Gastrocnemius medialis (tissue), 4 donors: ENCODE measurements at regions not wholly inside any gene's neighbourhood (a gene's known extent, or its start where the extent isn't known, plus 50 kb on each side); places are given as distances from the start of the nearest gene placed in this dataset.

Experiments
- POLR2A ChIP-seq, 2 donors: fragments of 450-650 bp; IDR thresholded peaks; one replicate each; pipeline ENCODE4 v1.6.1; 2017; ENCODE audit warnings: antibody characterized with exemption in 2 of 2, mild to moderate bottlenecking in 2 of 2, moderate library complexity in 2 of 2
- TF ChIP-seq, protein P1 (sequence below), 5 experiments: fragments of 450-650 bp in 3 of 5; fragments of 200-600 bp in 2 of 5; sonication (generic) in 2 of 5; IDR thresholded peaks in 4 of 5; conservative IDR thresholded peaks in 1 of 5; 1 replicate in 4 of 5; 2 replicates in 1 of 5; pipeline ENCODE4 v1.5.1; 2016 to 2019; ENCODE audit warnings: antibody characterized with exemption in 5 of 5, mild to moderate bottlenecking in 3 of 5, moderate library complexity in 3 of 5

DNA sequence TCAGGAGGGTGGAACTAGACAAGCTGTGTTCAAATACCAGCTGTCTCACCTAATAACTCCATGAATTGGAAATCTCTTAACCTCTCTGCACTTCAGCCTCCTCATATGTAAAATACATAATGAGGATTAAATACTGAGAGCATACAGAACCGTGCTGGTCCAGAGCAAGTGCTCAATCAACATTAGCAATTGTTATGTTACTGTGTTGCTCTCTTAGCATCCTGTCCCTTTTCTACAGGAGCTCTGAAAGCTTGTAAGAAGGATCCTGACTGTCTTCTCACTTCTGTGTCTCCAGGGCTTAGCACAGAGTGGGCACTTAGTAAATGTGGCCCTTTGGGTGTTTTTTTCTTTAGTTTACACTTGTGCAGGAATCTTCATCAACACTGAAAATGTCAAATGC lies 1456.1 kb upstream of the IGFBP7 start:
- TF ChIP-seq, protein P1, sequence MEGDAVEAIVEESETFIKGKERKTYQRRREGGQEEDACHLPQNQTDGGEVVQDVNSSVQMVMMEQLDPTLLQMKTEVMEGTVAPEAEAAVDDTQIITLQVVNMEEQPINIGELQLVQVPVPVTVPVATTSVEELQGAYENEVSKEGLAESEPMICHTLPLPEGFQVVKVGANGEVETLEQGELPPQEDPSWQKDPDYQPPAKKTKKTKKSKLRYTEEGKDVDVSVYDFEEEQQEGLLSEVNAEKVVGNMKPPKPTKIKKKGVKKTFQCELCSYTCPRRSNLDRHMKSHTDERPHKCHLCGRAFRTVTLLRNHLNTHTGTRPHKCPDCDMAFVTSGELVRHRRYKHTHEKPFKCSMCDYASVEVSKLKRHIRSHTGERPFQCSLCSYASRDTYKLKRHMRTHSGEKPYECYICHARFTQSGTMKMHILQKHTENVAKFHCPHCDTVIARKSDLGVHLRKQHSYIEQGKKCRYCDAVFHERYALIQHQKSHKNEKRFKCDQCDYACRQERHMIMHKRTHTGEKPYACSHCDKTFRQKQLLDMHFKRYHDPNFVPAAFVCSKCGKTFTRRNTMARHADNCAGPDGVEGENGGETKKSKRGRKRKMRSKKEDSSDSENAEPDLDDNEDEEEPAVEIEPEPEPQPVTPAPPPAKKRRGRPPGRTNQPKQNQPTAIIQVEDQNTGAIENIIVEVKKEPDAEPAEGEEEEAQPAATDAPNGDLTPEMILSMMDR (IDR thresholded peaks at IDR 0.05 in 4 of 5, conservative IDR thresholded peaks at IDR 0.05 in 1 of 5): no peak
- TF ChIP-seq POLR2A (IDR thresholded peaks at IDR 0.05): no peak
